HCT116 (cell line): ENCODE measurements at regions not wholly inside any gene's neighbourhood (a gene's known extent, or its start where the extent isn't known, plus 50 kb on each side); places are given as distances from the start of the nearest gene placed in this dataset.

ENCODE experiments used
- ATAC-seq: fragments of 200-7000 bp; cut with Tn5 transposase; 2 replicates; pipeline ENCODE4 v1.9.1; 2020; ENCODE audit warnings: mild to moderate bottlenecking, moderate library complexity
- BruUV-seq: library from RNA; stranded (reverse); fragments of 400-500 nt; replicated peaks from 2 replicates; lab custom pipeline; 2021; lab: Mats Ljungman, UMichigan
- CTCF ChIA-PET: fragments of 300-600 bp; sonication (Branson Sonifier 250); formaldehyde crosslinking; loops from one replicate; lab custom pipeline; 2021; ENCODE audit warnings: antibody characterized with exemption; lab: Charles Lee
- POLR2A ChIA-PET: fragments of 300-600, 350-600 bp; sonication (Branson Sonifier 250); formaldehyde crosslinking; loops from one replicate; lab custom pipeline; 2021; ENCODE audit warnings: antibody characterized with exemption; lab: Charles Lee
- RAD21 ChIA-PET, 2 experiments: fragments of 300-600 bp; sonication (Branson Sonifier 250); formaldehyde crosslinking; loops; one replicate each; lab custom pipeline; 2023; ENCODE audit warnings: low total read pairs in 2 of 2; ENCODE audit not compliant: uncharacterized antibody in 2 of 2, unreplicated experiment in 2 of 2, low non-redundant PET in 1 of 2; lab: Charles Lee
- DNase-seq: peaks from one replicate; pipeline ENCODE4 v3.0.0-alpha.2; 2010; ENCODE audit warnings: low read depth, low spot score
- H2AFZ ChIP-seq: fragments of 200-600 bp; shearing (Covaris generic), sonication (generic); 2 replicates; pipeline ENCODE4 v1.6.1; 2017; ENCODE audit warnings: low read depth, mixed run types, mixed read lengths, antibody characterized with exemption, low read length; ENCODE audit not compliant: poor library complexity, severe bottlenecking
- H3K27ac ChIP-seq: 2 replicates; pipeline ENCODE4 v1.5.1; 2012; ENCODE audit warnings: low read depth, low read length
- H3K27me3 ChIP-seq: fragments of 200-600 bp; sonication (generic); 2 replicates; pipeline ENCODE4 v1.6.1; 2016; ENCODE audit warnings: mixed run types, low read length, mixed read lengths; ENCODE audit not compliant: insufficient read depth
- H3K36me3 ChIP-seq, 2 experiments: fragments of 200-500 bp in 1 of 2; fragments of 200-600 bp in 1 of 2; sonication (Bioruptor generic) in 1 of 2; sonication (generic) in 1 of 2; 2 replicates each; pipeline versions ENCODE4 v1.5.1 to v1.6.1; 2014 to 2016; ENCODE audit warnings: low read length in 2 of 2, inconsistent platforms in 1 of 2, mixed read lengths in 1 of 2, mixed run types in 1 of 2; ENCODE audit not compliant: insufficient read depth in 2 of 2, control insufficient read depth in 1 of 2
- H3K4me1 ChIP-seq, 2 experiments: fragments of 200-600 bp in 1 of 2; sonication (generic) in 1 of 2; 2 replicates each; pipeline versions ENCODE4 v1.5.1 to v1.6.1; 2012 to 2017; ENCODE audit warnings: low read length in 2 of 2, inconsistent platforms in 1 of 2, mild to moderate bottlenecking in 1 of 2, mixed read lengths in 1 of 2, mixed run types in 1 of 2, moderate library complexity in 1 of 2; ENCODE audit not compliant: insufficient read depth in 2 of 2, control insufficient read depth in 1 of 2
- H3K4me2 ChIP-seq: fragments of 200-600 bp; sonication (generic); 2 replicates; pipeline ENCODE4 v1.6.1; 2017; ENCODE audit warnings: mixed run types, low read length, mixed read lengths
- H3K4me3 ChIP-seq, 2 experiments: fragments of 200-600 bp in 1 of 2; sonication (generic) in 1 of 2; replicated peaks in 1 of 2; 2 replicates each; pipeline ENCODE4 v1.5.1; 2011 to 2016; ENCODE audit warnings: low read length in 2 of 2, control low read depth in 1 of 2, low read depth in 1 of 2, mild to moderate bottlenecking in 1 of 2, mixed read lengths in 1 of 2, mixed run types in 1 of 2
- H3K79me2 ChIP-seq: fragments of 200-600 bp; sonication (generic); 2 replicates; pipeline ENCODE4 v1.6.1; 2017; ENCODE audit warnings: mild to moderate bottlenecking, mixed run types, low read length, moderate library complexity, mixed read lengths; ENCODE audit not compliant: insufficient read depth
- H3K9ac ChIP-seq: fragments of 200-600 bp; sonication (generic); 2 replicates; pipeline ENCODE4 v1.6.1; 2016; ENCODE audit warnings: low read length, mixed read lengths
- H3K9me2 ChIP-seq: fragments of 200-600 bp; sonication (generic), shearing (Covaris generic); 2 replicates; pipeline ENCODE4 v1.6.1; 2017; ENCODE audit warnings: mixed run types, mild to moderate bottlenecking, moderate library complexity; ENCODE audit not compliant: insufficient read depth
- H3K9me3 ChIP-seq, 2 experiments: fragments of 200-500 bp in 1 of 2; fragments of 200-600 bp in 1 of 2; sonication (Bioruptor generic) in 1 of 2; sonication (generic) in 1 of 2; 2 replicates each; pipeline ENCODE4 v1.6.1; 2014 to 2017; ENCODE audit warnings: low read length in 2 of 2, mixed read lengths in 2 of 2, inconsistent platforms in 1 of 2, low read depth in 1 of 2, mild to moderate bottlenecking in 1 of 2, mixed run types in 1 of 2, moderate library complexity in 1 of 2; ENCODE audit not compliant: control insufficient read depth in 1 of 2, insufficient read depth in 1 of 2
- H4K20me1 ChIP-seq: fragments of 200-600 bp; sonication (generic), shearing (Covaris generic); 2 replicates; pipeline ENCODE4 v1.6.1; 2017; ENCODE audit warnings: mixed run types, mild to moderate bottlenecking, moderate library complexity; ENCODE audit not compliant: insufficient read depth
- CBX3 ChIP-seq: IDR thresholded peaks from 2 replicates; pipeline ENCODE4 v1.6.1; 2012; ENCODE audit warnings: low read depth
- CTCF ChIP-seq, 3 experiments: fragments of 200-600 bp in 1 of 3; sonication (generic) in 1 of 3; IDR thresholded peaks in 2 of 3; conservative IDR thresholded peaks in 1 of 3; 2 replicates each; pipeline ENCODE4 v1.5.1; 2012 to 2017; ENCODE audit warnings: low read depth in 2 of 3, low read length in 2 of 3, antibody characterized with exemption in 1 of 3, borderline replicate concordance in 1 of 3, control low read depth in 1 of 3, mild to moderate bottlenecking in 1 of 3, mixed read lengths in 1 of 3, mixed run types in 1 of 3, moderate library complexity in 1 of 3; ENCODE audit not compliant: insufficient read depth in 1 of 3
- JUND ChIP-seq: IDR thresholded peaks from 2 replicates; pipeline ENCODE4 v1.6.1; 2012
- SRF ChIP-seq: IDR thresholded peaks from 2 replicates; pipeline ENCODE4 v1.6.1; 2012; ENCODE audit warnings: low read depth
- intact Hi-C: fragments of 100-400 bp; cut with micrococcal nuclease; formaldehyde crosslinking; loops from 2 replicates; pipeline ENCODE4 v1.10.0; 2022
- TF ChIP-seq, protein P1 (sequence below): IDR thresholded peaks from 2 replicates; pipeline ENCODE4 v1.6.1; 2012; ENCODE audit warnings: low read depth

GRCh38 chr6:119821380-119821779 lies 471.8 kb upstream of the MAN1A1 start:
- H3K4me2 ChIP-seq, result no peak overlapping the region
- no peaks in the 10 kb centered on the region for H3K9me3 ChIP-seq
- no peaks in the 10 kb centered on the region for H3K36me3 ChIP-seq
- no peaks in the 10 kb centered on the region for H3K9me2 ChIP-seq
- no peaks in the 10 kb centered on the region for H4K20me1 ChIP-seq
- CTCF ChIA-PET, result no interaction called here
- H3K4me3 ChIP-seq, result no peak overlapping the region
- H3K4me1 ChIP-seq, result no peaks in the 10 kb centered on the region
- H2AFZ ChIP-seq, result no peak overlapping the region
- no peaks in the 10 kb centered on the region for H3K27me3 ChIP-seq
- TF ChIP-seq CTCF (IDR thresholded peaks at IDR 0.05 in 2 of 3, conservative IDR thresholded peaks at IDR 0.05 in 1 of 3; ENCODE audit: borderline replicate concordance in 1 of 3, insufficient read depth in 1 of 3, low read depth in 2 of 3, low read length in 2 of 3), result no peak
- no peak for TF ChIP-seq SRF
- TF ChIP-seq, protein P1, sequence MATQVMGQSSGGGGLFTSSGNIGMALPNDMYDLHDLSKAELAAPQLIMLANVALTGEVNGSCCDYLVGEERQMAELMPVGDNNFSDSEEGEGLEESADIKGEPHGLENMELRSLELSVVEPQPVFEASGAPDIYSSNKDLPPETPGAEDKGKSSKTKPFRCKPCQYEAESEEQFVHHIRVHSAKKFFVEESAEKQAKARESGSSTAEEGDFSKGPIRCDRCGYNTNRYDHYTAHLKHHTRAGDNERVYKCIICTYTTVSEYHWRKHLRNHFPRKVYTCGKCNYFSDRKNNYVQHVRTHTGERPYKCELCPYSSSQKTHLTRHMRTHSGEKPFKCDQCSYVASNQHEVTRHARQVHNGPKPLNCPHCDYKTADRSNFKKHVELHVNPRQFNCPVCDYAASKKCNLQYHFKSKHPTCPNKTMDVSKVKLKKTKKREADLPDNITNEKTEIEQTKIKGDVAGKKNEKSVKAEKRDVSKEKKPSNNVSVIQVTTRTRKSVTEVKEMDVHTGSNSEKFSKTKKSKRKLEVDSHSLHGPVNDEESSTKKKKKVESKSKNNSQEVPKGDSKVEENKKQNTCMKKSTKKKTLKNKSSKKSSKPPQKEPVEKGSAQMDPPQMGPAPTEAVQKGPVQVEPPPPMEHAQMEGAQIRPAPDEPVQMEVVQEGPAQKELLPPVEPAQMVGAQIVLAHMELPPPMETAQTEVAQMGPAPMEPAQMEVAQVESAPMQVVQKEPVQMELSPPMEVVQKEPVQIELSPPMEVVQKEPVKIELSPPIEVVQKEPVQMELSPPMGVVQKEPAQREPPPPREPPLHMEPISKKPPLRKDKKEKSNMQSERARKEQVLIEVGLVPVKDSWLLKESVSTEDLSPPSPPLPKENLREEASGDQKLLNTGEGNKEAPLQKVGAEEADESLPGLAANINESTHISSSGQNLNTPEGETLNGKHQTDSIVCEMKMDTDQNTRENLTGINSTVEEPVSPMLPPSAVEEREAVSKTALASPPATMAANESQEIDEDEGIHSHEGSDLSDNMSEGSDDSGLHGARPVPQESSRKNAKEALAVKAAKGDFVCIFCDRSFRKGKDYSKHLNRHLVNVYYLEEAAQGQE, result no peak
- no peak for TF ChIP-seq CBX3
- TF ChIP-seq JUND, result no peak
- POLR2A ChIA-PET, result no interaction called here
- H3K27ac ChIP-seq, result no peak overlapping the region
- BruUV-seq, result no TSS peak
- H3K79me2 ChIP-seq, result no peaks in the 10 kb centered on the region
- ATAC-seq (no peak), DNase-seq (no peak)
- intact Hi-C loops, result no loop called here
- H3K9ac ChIP-seq, result no peak overlapping the region
- RAD21 ChIA-PET, result no interaction called here
